ENCODE measurements at regions not wholly inside any gene's neighbourhood (a gene's known extent, or its start where the extent isn't known, plus 50 kb on each side); places are given as distances from the start of the nearest gene placed in this dataset.

- intact Hi-C loops (cut with micrococcal nuclease), result no loop called here
Observed at GRCh38 chr2:120990451-120990871, 254.8 kb downstream of the GLI2 start.

- intact Hi-C loops (cut with micrococcal nuclease), result no loop called here
Observed at GRCh38 chr2:120991441-120991840, 255.8 kb downstream of the GLI2 start.

GRCh38 chr2:120992791-120993555, 257.3 kb downstream of the GLI2 start:
- intact Hi-C loops (cut with micrococcal nuclease), result no loop called here

- intact Hi-C loops (cut with micrococcal nuclease), result no loop called here
Observed at GRCh38 chr2:120993661-120994060, 258.0 kb downstream of the GLI2 start.

GRCh38 chr2:120994301-120994995, 258.8 kb downstream of the GLI2 start:
- intact Hi-C loops (cut with micrococcal nuclease), result no loop called here

- intact Hi-C loops (cut with micrococcal nuclease), result no loop called here
Observed at GRCh38 chr2:120995152-120995551, 259.5 kb downstream of the GLI2 start.

- intact Hi-C loops (cut with micrococcal nuclease), result no loop called here
Observed at GRCh38 chr2:120995656-120996190, 260.1 kb downstream of the GLI2 start.

- intact Hi-C loops (cut with micrococcal nuclease), result no loop called here
Observed at GRCh38 chr2:120999377-121000097, 263.9 kb downstream of the GLI2 start.

- intact Hi-C loops (cut with micrococcal nuclease), result no loop called here
Observed at GRCh38 chr2:121000804-121001203, 265.1 kb downstream of the GLI2 start.

- intact Hi-C loops (cut with micrococcal nuclease), result no loop called here
Observed at GRCh38 chr2:121001641-121002040, 266.0 kb downstream of the GLI2 start.

- intact Hi-C loops (cut with micrococcal nuclease), result no loop called here
Observed at GRCh38 chr2:121002597-121002996, 266.9 kb downstream of the GLI2 start.

- intact Hi-C loops (cut with micrococcal nuclease), result no loop called here
Observed at GRCh38 chr2:121003391-121003790, 267.7 kb downstream of the GLI2 start.

GRCh38 chr2:121004359-121004758, 268.7 kb downstream of the GLI2 start:
- intact Hi-C loops (cut with micrococcal nuclease), result no loop called here

- intact Hi-C loops (cut with micrococcal nuclease), result no loop called here
Observed at GRCh38 chr2:121004950-121005349, 269.3 kb downstream of the GLI2 start.

GRCh38 chr2:121005453-121005852, 269.8 kb downstream of the GLI2 start:
- intact Hi-C loops (cut with micrococcal nuclease), result no loop called here

- intact Hi-C loops (cut with micrococcal nuclease), result no loop called here
Observed at GRCh38 chr2:121006743-121007489, 271.2 kb downstream of the GLI2 start.

- intact Hi-C loops (cut with micrococcal nuclease), result no loop called here
Observed at GRCh38 chr2:121007490-121007853, 271.8 kb downstream of the GLI2 start.

GRCh38 chr2:121008975-121009374, 273.3 kb downstream of the GLI2 start:
- intact Hi-C loops (cut with micrococcal nuclease), result no loop called here

- intact Hi-C loops (cut with micrococcal nuclease), result no loop called here
Observed at GRCh38 chr2:121010998-121011397, 274.0 kb downstream of the TFCP2L1 start.

GRCh38 chr2:121014876-121015275, 270.1 kb downstream of the TFCP2L1 start:
- intact Hi-C loops (cut with micrococcal nuclease), result no loop called here

- intact Hi-C loops (cut with micrococcal nuclease), result no loop called here
Observed at GRCh38 chr2:121015971-121016485, 269.0 kb downstream of the TFCP2L1 start.

Data from T-helper 2 cell treated with Interferon-gamma antibody and Interleukin-4, amounts not matched to agents 100 ng/mL and 5 ng/mL, for 36 hours (primary cell).